Suprapubic skin (tissue), 4 donors: ENCODE measurements at regions not wholly inside any gene's neighbourhood (a gene's known extent, or its start where the extent isn't known, plus 50 kb on each side); places are given as distances from the start of the nearest gene placed in this dataset.

ENCODE experiments used
- CTCF ChIP-seq, 2 donors: fragments of 200-600 bp in 1 of 2; fragments of 450-650 bp in 1 of 2; sonication (generic) in 1 of 2; IDR thresholded peaks; one replicate each; pipeline ENCODE4 v1.5.1; 2016 to 2019; ENCODE audit warnings: antibody characterized with exemption in 2 of 2, mild to moderate bottlenecking in 1 of 2, moderate library complexity in 1 of 2
- EP300 ChIP-seq: sonication (generic); formaldehyde crosslinking; IDR thresholded peaks from one replicate; pipeline ENCODE4 v1.6.1; 2017; ENCODE audit warnings: antibody characterized with exemption
- POLR2A ChIP-seq, 2 donors: fragments of 450-650 bp; IDR thresholded peaks; one replicate each; pipeline ENCODE4 v1.6.1; 2017; ENCODE audit warnings: antibody characterized with exemption in 2 of 2, mild to moderate bottlenecking in 2 of 2, moderate library complexity in 2 of 2
- POLR2AphosphoS5 ChIP-seq, 3 donors: sonication (generic); formaldehyde crosslinking; IDR thresholded peaks; one replicate each; pipeline ENCODE4 v1.6.1; 2017; ENCODE audit warnings: antibody characterized with exemption in 3 of 3

- TF ChIP-seq CTCF (IDR thresholded peaks at IDR 0.05) = no peak
- no peak for TF ChIP-seq POLR2AphosphoS5 (IDR thresholded peaks at IDR 0.05)
- no peak for TF ChIP-seq POLR2A (IDR thresholded peaks at IDR 0.05)
- TF ChIP-seq EP300 = no peak
Measured at GRCh38 chr2:220833446-220833845, 738.7 kb downstream of the EPHA4 start.
